ENCODE measurements at regions not wholly inside any gene's neighbourhood (a gene's known extent, or its start where the extent isn't known, plus 50 kb on each side); places are given as distances from the start of the nearest gene placed in this dataset.

- no peaks in the 10 kb centered on the region for H3K27me3 ChIP-seq (ENCODE audit: control insufficient read depth, insufficient read depth, low read length)
- DNase-seq (ENCODE audit: low read depth, low spot score), result no peak
- TF ChIP-seq CTCF (IDR thresholded peaks at IDR 0.05; ENCODE audit: low read depth, low read length), result no peak
- H3K9me3 ChIP-seq (ENCODE audit: control insufficient read depth, insufficient read depth, low read length), result peaks cover 3% of the 10 kb centered on the region; the same call in 1 of the 2 replicates
- H3K27ac ChIP-seq (ENCODE audit: low read depth, low read length), result no peak overlapping the region
- ChIA-PET POLR2A (no interaction called here), CTCF (no interaction called here)
- H3K4me3 ChIP-seq (ENCODE audit: low read depth, low read length), result no peak overlapping the region
Measured at GRCh38 chr14:27945512-27945911, 821.1 kb upstream of the FOXG1 start.

- no peak for TF ChIP-seq CTCF (IDR thresholded peaks at IDR 0.05; ENCODE audit: low read depth, low read length)
- ChIA-PET POLR2A (no interaction called here), CTCF (no interaction called here)
Measured at GRCh38 chr14:27958757-27959156, 807.8 kb upstream of the FOXG1 start.

GRCh38 chr14:27995691-27996090 is 770.9 kb upstream of the FOXG1 start:
- peaks cover 11% of the 10 kb centered on the region for H3K9me3 ChIP-seq (ENCODE audit: control insufficient read depth, insufficient read depth, low read length)
- no peak for TF ChIP-seq CTCF (IDR thresholded peaks at IDR 0.05; ENCODE audit: low read depth, low read length)
- POLR2A ChIA-PET, result no interaction called here
- no peak for DNase-seq (ENCODE audit: low read depth, low spot score)
- CTCF ChIA-PET, result no interaction called here
- no peak overlapping the region for H3K27ac ChIP-seq (ENCODE audit: low read depth, low read length)
- H3K27me3 ChIP-seq (ENCODE audit: control insufficient read depth, insufficient read depth, low read length), result no peaks in the 10 kb centered on the region
- H3K4me3 ChIP-seq (ENCODE audit: low read depth, low read length), result no peak overlapping the region

More at GRCh38 chr14:27958757-27959156, 807.8 kb upstream of the FOXG1 start:
- Histone ChIP-seq H3K9me3 (ENCODE audit: control insufficient read depth, insufficient read depth, low read length) (peaks cover 11% of the 10 kb centered on the region; the same call in 1 of the 2 replicates), H3K27me3 (ENCODE audit: control insufficient read depth, insufficient read depth, low read length) (no peaks in the 10 kb centered on the region), H3K4me3 (ENCODE audit: low read depth, low read length) (no peak overlapping the region), H3K27ac (ENCODE audit: low read depth, low read length) (no peak overlapping the region)
- no peak for DNase-seq (ENCODE audit: low read depth, low spot score)

DNA sequence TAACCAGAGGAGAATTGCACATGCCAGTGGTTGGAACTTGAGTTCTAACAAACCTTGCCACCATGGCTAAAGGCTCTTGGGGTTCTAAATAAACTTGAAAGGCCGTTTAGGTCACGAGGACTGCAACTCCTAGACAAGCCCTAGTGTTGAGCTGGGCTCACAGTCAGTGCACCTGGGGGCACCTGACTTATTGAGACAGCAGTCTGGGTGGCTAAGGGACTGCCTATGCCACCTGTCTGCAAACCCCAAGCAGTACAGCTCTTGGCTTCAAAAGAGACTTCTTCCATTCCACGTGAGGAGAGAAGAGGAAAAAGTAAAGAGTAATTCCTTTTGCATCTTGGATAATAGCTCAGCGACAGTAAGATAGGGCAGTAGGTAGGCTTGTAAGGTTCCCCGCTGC is 765.6 kb upstream of the FOXG1 start:
- Histone ChIP-seq H3K27me3 (ENCODE audit: control insufficient read depth, insufficient read depth, low read length) (no peaks in the 10 kb centered on the region), H3K4me3 (ENCODE audit: low read depth, low read length) (no peak overlapping the region), H3K27ac (ENCODE audit: low read depth, low read length) (no peak overlapping the region), H3K9me3 (ENCODE audit: control insufficient read depth, insufficient read depth, low read length) (peaks cover 25% of the 10 kb centered on the region)
- no peak for DNase-seq (ENCODE audit: low read depth, low spot score)
- CTCF ChIA-PET, result no interaction called here
- POLR2A ChIA-PET, result no interaction called here
- no peak for TF ChIP-seq CTCF (IDR thresholded peaks at IDR 0.05; ENCODE audit: low read depth, low read length)

GRCh38 chr14:28012629-28013415 is 753.8 kb upstream of the FOXG1 start:
- Histone ChIP-seq H3K4me3 (ENCODE audit: low read depth, low read length) (no peak overlapping the region), H3K27me3 (ENCODE audit: control insufficient read depth, insufficient read depth, low read length) (no peaks in the 10 kb centered on the region), H3K27ac (ENCODE audit: low read depth, low read length) (no peak overlapping the region), H3K9me3 (ENCODE audit: control insufficient read depth, insufficient read depth, low read length) (peaks cover 9% of the 10 kb centered on the region; the same call in 1 of the 2 replicates)
- CTCF ChIA-PET, result no interaction called here
- no peak for DNase-seq (ENCODE audit: low read depth, low spot score)
- POLR2A ChIA-PET, result no interaction called here
- TF ChIP-seq CTCF (IDR thresholded peaks at IDR 0.05; ENCODE audit: low read depth, low read length), result no peak
